ENCODE measurements at regions not wholly inside any gene's neighbourhood (a gene's known extent, or its start where the extent isn't known, plus 50 kb on each side); places are given as distances from the start of the nearest gene placed in this dataset.

DNA sequence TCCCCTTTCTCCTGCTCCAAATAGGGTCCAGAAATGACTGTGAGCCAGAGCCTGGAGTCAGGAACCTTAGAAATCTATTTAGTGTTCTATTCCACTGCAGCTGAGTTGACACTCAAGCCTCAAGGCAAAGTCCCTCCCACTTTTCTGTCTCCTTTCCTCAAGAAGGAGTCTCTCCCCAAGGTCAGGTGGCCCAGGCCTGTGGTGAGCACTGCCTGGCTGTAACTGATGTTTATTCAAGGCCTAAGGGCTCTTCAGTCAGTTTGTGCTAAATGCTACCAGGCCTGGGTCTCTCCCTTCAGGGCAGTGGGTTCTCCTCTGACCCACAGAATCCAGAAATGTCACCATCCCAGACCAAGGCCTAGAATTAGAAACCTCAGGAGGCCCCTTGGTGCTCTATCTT, 1042.9 kb upstream of the EPHA7 start:
- no peak for TF ChIP-seq SMC3 (IDR thresholded peaks at IDR 0.05)
- no peak for TF ChIP-seq JUNB (IDR thresholded peaks at IDR 0.05)
- no peak for TF ChIP-seq EP300 (IDR thresholded peaks at IDR 0.05)
- TF ChIP-seq CHD2 (IDR thresholded peaks at IDR 0.05; ENCODE audit: low read length, partially characterized antibody), result no peak
- TF ChIP-seq, protein P1, sequence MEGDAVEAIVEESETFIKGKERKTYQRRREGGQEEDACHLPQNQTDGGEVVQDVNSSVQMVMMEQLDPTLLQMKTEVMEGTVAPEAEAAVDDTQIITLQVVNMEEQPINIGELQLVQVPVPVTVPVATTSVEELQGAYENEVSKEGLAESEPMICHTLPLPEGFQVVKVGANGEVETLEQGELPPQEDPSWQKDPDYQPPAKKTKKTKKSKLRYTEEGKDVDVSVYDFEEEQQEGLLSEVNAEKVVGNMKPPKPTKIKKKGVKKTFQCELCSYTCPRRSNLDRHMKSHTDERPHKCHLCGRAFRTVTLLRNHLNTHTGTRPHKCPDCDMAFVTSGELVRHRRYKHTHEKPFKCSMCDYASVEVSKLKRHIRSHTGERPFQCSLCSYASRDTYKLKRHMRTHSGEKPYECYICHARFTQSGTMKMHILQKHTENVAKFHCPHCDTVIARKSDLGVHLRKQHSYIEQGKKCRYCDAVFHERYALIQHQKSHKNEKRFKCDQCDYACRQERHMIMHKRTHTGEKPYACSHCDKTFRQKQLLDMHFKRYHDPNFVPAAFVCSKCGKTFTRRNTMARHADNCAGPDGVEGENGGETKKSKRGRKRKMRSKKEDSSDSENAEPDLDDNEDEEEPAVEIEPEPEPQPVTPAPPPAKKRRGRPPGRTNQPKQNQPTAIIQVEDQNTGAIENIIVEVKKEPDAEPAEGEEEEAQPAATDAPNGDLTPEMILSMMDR (IDR thresholded peaks at IDR 0.05), result no peak
- no peak for TF ChIP-seq SREBF2 (IDR thresholded peaks at IDR 0.05)
- TF ChIP-seq ZFP36 (IDR thresholded peaks at IDR 0.05; ENCODE audit: borderline replicate concordance, partially characterized antibody), result no peak
- no peak for TF ChIP-seq BHLHE40 (IDR thresholded peaks at IDR 0.05; ENCODE audit: low read depth, low read length)
- no peak for TF ChIP-seq POLR2A (IDR thresholded peaks at IDR 0.05; ENCODE audit: low read length)

Data from A549 (cell line).